Ishikawa (cell line): ENCODE measurements at regions not wholly inside any gene's neighbourhood (a gene's known extent, or its start where the extent isn't known, plus 50 kb on each side); places are given as distances from the start of the nearest gene placed in this dataset.

Experiments
- CEBPB ChIP-seq: IDR thresholded peaks from 2 replicates; pipeline ENCODE4 v1.6.1; 2012
- CREB1 ChIP-seq: IDR thresholded peaks from 2 replicates; pipeline ENCODE4 v1.6.1; 2012; ENCODE audit warnings: low read depth
- EGR1 ChIP-seq: IDR thresholded peaks from 2 replicates; pipeline ENCODE4 v1.6.1; 2012
- EP300 ChIP-seq: IDR thresholded peaks from 2 replicates; pipeline ENCODE4 v1.6.1; 2012; ENCODE audit warnings: borderline replicate concordance
- FOXM1 ChIP-seq: IDR thresholded peaks from 2 replicates; pipeline ENCODE4 v1.6.1; 2012; ENCODE audit warnings: low read depth, borderline replicate concordance
- NFIC ChIP-seq: IDR thresholded peaks from 2 replicates; pipeline ENCODE4 v1.6.1; 2012
- RAD21 ChIP-seq: IDR thresholded peaks from 2 replicates; pipeline ENCODE4 v1.6.1; 2012; ENCODE audit warnings: low read depth
- TAF1 ChIP-seq: IDR thresholded peaks from 2 replicates; pipeline ENCODE4 v1.6.1; 2012; ENCODE audit warnings: low read depth, mild to moderate bottlenecking
- TCF12 ChIP-seq: IDR thresholded peaks from 2 replicates; pipeline ENCODE4 v1.6.1; 2012; ENCODE audit warnings: low read depth
- TEAD4 ChIP-seq: IDR thresholded peaks from 2 replicates; pipeline ENCODE4 v1.6.1; 2012
- YY1 ChIP-seq: IDR thresholded peaks from 2 replicates; pipeline ENCODE4 v1.6.1; 2012; ENCODE audit warnings: low read depth
- ZBTB7A ChIP-seq: IDR thresholded peaks from 2 replicates; pipeline ENCODE4 v1.6.1; 2012; ENCODE audit warnings: low read depth
- TF ChIP-seq, protein P1 (sequence below): IDR thresholded peaks from 2 replicates; pipeline ENCODE4 v1.6.1; 2012
- TF ChIP-seq, protein P2 (sequence below): IDR thresholded peaks from 2 replicates; pipeline ENCODE4 v1.6.1; 2012
- TF ChIP-seq, protein P3 (sequence below): IDR thresholded peaks from 2 replicates; pipeline ENCODE4 v1.6.1; 2012; ENCODE audit warnings: low read depth, mild to moderate bottlenecking

DNA sequence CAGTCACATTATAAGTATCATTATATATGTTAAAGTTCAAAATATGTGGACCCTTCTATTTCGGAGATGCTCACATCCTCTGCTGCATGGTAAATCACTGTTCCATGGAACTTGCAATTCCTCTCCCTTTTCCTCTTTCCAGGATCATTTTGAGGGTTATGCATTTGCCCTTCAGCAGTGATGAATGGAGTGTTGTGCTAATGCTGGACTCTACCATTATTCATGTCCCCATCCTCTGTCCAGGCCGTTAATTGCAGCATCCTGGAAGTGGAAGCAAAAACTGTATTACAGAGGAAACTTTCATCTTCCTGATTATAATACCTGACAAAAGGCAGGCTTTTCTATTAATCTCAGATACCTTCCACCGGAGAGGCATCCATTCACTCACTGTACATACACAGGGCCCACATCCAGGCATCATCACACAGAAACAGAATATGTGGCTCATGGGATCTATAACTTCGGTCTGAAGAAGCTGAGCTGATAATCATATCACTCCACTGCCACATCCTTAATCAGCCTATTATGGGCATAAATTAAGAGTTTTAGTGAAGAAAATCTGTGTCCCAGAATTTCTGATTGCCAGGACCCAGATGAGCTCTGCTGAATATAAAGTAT, 65.0 kb upstream of the ACO1 start:
- no peak for TF ChIP-seq RAD21
- TF ChIP-seq, protein P1, sequence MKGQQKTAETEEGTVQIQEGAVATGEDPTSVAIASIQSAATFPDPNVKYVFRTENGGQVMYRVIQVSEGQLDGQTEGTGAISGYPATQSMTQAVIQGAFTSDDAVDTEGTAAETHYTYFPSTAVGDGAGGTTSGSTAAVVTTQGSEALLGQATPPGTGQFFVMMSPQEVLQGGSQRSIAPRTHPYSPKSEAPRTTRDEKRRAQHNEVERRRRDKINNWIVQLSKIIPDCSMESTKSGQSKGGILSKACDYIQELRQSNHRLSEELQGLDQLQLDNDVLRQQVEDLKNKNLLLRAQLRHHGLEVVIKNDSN: no peak
- TF ChIP-seq, protein P2, sequence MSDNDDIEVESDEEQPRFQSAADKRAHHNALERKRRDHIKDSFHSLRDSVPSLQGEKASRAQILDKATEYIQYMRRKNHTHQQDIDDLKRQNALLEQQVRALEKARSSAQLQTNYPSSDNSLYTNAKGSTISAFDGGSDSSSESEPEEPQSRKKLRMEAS: no peak
- TF ChIP-seq TAF1: no peak
- TF ChIP-seq, protein P3, sequence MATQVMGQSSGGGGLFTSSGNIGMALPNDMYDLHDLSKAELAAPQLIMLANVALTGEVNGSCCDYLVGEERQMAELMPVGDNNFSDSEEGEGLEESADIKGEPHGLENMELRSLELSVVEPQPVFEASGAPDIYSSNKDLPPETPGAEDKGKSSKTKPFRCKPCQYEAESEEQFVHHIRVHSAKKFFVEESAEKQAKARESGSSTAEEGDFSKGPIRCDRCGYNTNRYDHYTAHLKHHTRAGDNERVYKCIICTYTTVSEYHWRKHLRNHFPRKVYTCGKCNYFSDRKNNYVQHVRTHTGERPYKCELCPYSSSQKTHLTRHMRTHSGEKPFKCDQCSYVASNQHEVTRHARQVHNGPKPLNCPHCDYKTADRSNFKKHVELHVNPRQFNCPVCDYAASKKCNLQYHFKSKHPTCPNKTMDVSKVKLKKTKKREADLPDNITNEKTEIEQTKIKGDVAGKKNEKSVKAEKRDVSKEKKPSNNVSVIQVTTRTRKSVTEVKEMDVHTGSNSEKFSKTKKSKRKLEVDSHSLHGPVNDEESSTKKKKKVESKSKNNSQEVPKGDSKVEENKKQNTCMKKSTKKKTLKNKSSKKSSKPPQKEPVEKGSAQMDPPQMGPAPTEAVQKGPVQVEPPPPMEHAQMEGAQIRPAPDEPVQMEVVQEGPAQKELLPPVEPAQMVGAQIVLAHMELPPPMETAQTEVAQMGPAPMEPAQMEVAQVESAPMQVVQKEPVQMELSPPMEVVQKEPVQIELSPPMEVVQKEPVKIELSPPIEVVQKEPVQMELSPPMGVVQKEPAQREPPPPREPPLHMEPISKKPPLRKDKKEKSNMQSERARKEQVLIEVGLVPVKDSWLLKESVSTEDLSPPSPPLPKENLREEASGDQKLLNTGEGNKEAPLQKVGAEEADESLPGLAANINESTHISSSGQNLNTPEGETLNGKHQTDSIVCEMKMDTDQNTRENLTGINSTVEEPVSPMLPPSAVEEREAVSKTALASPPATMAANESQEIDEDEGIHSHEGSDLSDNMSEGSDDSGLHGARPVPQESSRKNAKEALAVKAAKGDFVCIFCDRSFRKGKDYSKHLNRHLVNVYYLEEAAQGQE: no peak
- TF ChIP-seq EP300: no peak
- no peak for TF ChIP-seq NFIC
- TF ChIP-seq ZBTB7A: no peak
- TF ChIP-seq TEAD4: no peak
- TF ChIP-seq CREB1: no peak
- TF ChIP-seq EGR1: no peak
- no peak for TF ChIP-seq FOXM1

DNA sequence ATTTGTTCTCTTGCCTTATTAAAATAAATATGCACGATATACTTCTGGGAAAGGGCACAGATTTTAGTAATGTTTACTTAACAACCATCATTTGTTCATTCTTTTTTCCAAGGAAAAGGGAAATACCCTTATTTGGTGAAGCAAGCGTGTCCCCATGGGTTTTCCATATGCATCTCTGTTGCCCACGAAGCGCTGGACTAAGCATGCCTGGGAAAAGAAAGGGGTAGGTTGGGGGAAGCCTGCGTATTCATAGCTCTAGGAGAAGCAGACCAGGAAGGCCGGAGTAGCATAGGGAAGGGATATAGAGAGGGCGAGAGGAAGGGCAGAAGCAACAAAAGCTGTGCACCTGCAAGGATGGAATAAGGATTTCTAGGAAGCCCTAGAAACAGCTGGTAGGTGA, 61.8 kb upstream of the ACO1 start:
- TF ChIP-seq NFIC: no peak
- no peak for TF ChIP-seq YY1
- TF ChIP-seq CEBPB: no peak
- TF ChIP-seq CREB1: no peak
- no peak for TF ChIP-seq ZBTB7A
- TF ChIP-seq TAF1: no peak
- no peak for TF ChIP-seq EP300
- no peak for TF ChIP-seq RAD21
- no peak for TF ChIP-seq TCF12

DNA sequence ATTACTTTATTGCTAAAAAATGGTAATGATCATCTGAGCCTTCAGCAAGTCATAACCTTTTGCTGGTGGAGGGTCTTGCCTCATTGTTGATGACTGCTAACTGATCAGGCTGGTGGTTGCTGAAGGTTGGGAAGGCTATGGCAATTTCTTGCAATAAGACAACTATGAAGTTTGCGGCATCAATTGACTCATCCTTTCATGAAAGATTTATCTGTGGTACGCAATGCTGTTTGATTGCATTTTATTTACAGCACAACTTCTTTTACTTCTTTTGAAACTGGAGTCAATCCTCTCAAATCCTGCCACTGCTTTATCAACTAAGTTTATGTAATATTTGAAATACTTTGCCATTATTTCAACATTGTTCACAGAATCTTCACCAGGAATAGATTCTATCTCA, 58.3 kb upstream of the ACO1 start:
- TF ChIP-seq, protein P2: no peak
- TF ChIP-seq NFIC: no peak
- TF ChIP-seq CREB1: no peak
- TF ChIP-seq, protein P3: no peak
- TF ChIP-seq, protein P1: no peak
- no peak for TF ChIP-seq TAF1
- no peak for TF ChIP-seq EP300
- TF ChIP-seq YY1: no peak
- TF ChIP-seq TEAD4: no peak
- TF ChIP-seq RAD21: no peak
- TF ChIP-seq TCF12: no peak
- no peak for TF ChIP-seq EGR1
- no peak for TF ChIP-seq CEBPB
- TF ChIP-seq ZBTB7A: no peak
- TF ChIP-seq FOXM1: no peak

DNA sequence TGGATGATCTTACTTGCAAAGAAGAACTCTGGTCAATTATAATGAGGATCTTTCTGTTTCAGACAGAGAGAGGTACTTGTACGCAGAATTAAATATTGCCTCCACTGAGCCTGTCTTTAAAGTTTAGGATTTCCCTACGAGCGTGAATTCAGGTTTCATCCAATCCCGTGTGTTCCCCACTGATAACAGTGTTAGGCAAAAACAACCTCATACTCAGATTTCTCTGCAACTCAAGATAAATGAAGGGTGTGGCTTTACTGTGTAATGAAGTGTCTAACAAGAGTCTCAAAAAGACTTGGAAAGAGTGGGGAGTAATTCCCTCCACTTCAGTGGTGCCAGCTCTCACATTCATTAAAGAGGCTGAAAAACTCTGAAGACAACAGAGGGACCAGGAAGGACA, 53.2 kb upstream of the ACO1 start:
- TF ChIP-seq, protein P2: no peak
- TF ChIP-seq EGR1: no peak
- TF ChIP-seq CREB1: no peak
- no peak for TF ChIP-seq EP300
- TF ChIP-seq CEBPB: no peak
- TF ChIP-seq NFIC: no peak
- TF ChIP-seq TCF12: no peak
- no peak for TF ChIP-seq TEAD4
- no peak for TF ChIP-seq TAF1
- no peak for TF ChIP-seq RAD21
- TF ChIP-seq FOXM1: no peak
- TF ChIP-seq, protein P1: no peak
- TF ChIP-seq YY1: no peak
- TF ChIP-seq, protein P3: no peak
- no peak for TF ChIP-seq ZBTB7A
